Psoas muscle (tissue), 7 donors: ENCODE measurements at regions not wholly inside any gene's neighbourhood (a gene's known extent, or its start where the extent isn't known, plus 50 kb on each side); places are given as distances from the start of the nearest gene placed in this dataset.
A peak's percentile ranks its signal among the peaks of the same experiment; 100 is the strongest.

Experiments
- ATAC-seq, 4 donors: fragments of 200-7000 bp; cut with Tn5 transposase; one replicate each; pipeline ENCODE4 v1.9.1; 2020; ENCODE audit warnings: moderate library complexity in 3 of 4, mild to moderate bottlenecking in 2 of 4
- DNase-seq, 2 donors: peaks; one replicate each; pipeline ENCODE4 v3.0.0-alpha.2; 2020
- H3K27ac ChIP-seq: fragments of 200-600 bp; one replicate; pipeline ENCODE4 v1.8.0; 2022
- H3K27me3 ChIP-seq, 3 donors: fragments of 200-600 bp in 1 of 3; one replicate each; pipeline versions ENCODE4 v1.6.1 to v1.8.0; 2013 to 2022; ENCODE audit warnings: low read length in 2 of 3, mild to moderate bottlenecking in 2 of 3, moderate library complexity in 1 of 3; ENCODE audit not compliant: insufficient read depth in 3 of 3
- H3K36me3 ChIP-seq, 2 donors: fragments of 200-600 bp in 1 of 2; one replicate each; pipeline versions ENCODE4 v1.6.1 to v1.8.0; 2013 to 2022; ENCODE audit warnings: low read depth in 1 of 2, mild to moderate bottlenecking in 1 of 2, moderate library complexity in 1 of 2; ENCODE audit not compliant: insufficient read depth in 1 of 2
- H3K4me1 ChIP-seq: fragments of 200-600 bp; one replicate; pipeline ENCODE4 v1.8.0; 2022
- H3K4me3 ChIP-seq: fragments of 200-600 bp; one replicate; pipeline ENCODE4 v1.8.0; 2022; ENCODE audit warnings: mild to moderate bottlenecking
- H3K9me3 ChIP-seq: fragments of 200-600 bp; one replicate; pipeline ENCODE4 v1.8.0; 2022
- CTCF ChIP-seq: fragments of 200-600 bp; IDR thresholded peaks from one replicate; pipeline ENCODE4 v1.8.0; 2022; ENCODE audit warnings: antibody characterized with exemption
- WGBS, 3 donors: extraction: QIAGEN DNeasy Blood & Tissue Kit; methylation state at CpG; one replicate each; pipeline versions ENCODE4 v1.1.6 to v1.1.7; 2013; 5-methylcytosine and 5-hydroxymethylcytosine counted together
- intact Hi-C, 2 donors: fragments of 100-400 bp; cut with DNase I; formaldehyde crosslinking; loops; one replicate each; pipeline versions ENCODE4 v1.11.0 to v1.14.2; 2022
- donor health status: healthy with polysubstance abuse.
- donor health status: DM: no; HTN: no; CAD: no; lungs with moderate emphysema.
- donor health status: Bipolar disorder and iron deficiency.
- donor health status: healthy.
- donor health status: DM: yes; HTN: yes; CAD: no.
- donor health status: DM: no; HTN: no; CAD: no.
- donor health status: DM: yes; HTN: yes; CAD: no.

- DNase-seq (no peak), ATAC-seq (no peak)
- 74 to 91% (median 79%) methylated on average over 5 of the region's 5 CpGs for WGBS, 3 donors
- no peak overlapping the region for H3K4me3 ChIP-seq
- peaks cover 12% of the 10 kb centered on the region for H3K4me1 ChIP-seq
- H3K36me3 ChIP-seq = no peaks in the 10 kb centered on the region
- intact Hi-C loops = loop anchor here in 1 of 2 donors (10.0 kb wide), 1 partner anchor 314 kb away; no protein-coding TSS in a partner anchor
- H3K27me3 ChIP-seq = peaks cover 0 to 2% (median 0%) of the 10 kb centered on the region in 3 donors
- TF ChIP-seq CTCF = no peak
- no peak overlapping the region for H3K27ac ChIP-seq
- no peaks in the 10 kb centered on the region for H3K9me3 ChIP-seq
Observed at GRCh38 chr1:232310541-232310940, 319.4 kb downstream of the SIPA1L2 start.

- 57 to 65% (median 63%) methylated on average over 3 of the region's 3 CpGs for whole genome bisulfite sequencing, 3 donors
- intact Hi-C loops = loop anchor here in 1 of 2 donors (5.0 kb wide), 1 partner anchor 441 kb away; no protein-coding TSS in a partner anchor
- Histone ChIP-seq H3K4me1 (peaks cover 13% of the 10 kb centered on the region), H3K9me3 (no peaks in the 10 kb centered on the region), H3K27ac (no peak overlapping the region), H3K4me3 (no peak overlapping the region), H3K36me3 (no peaks in the 10 kb centered on the region), H3K27me3 (peaks cover 0 to 2% (median 0%) of the 10 kb centered on the region in 3 donors)
- TF ChIP-seq CTCF = no peak
- no peak for DNase-seq
- no peak for ATAC-seq
Observed at GRCh38 chr1:232308616-232309015, 321.3 kb downstream of the SIPA1L2 start.

- no peak for TF ChIP-seq CTCF
- H3K27me3 ChIP-seq = peaks cover 0 to 2% (median 0%) of the 10 kb centered on the region in 3 donors
- no peak overlapping the region for H3K4me3 ChIP-seq
- ATAC-seq (no peak), DNase-seq (no peak)
- WGBS, 3 donors = 52 to 62% (median 56%) methylated on average over 5 of the region's 5 CpGs
- no peaks in the 10 kb centered on the region for H3K9me3 ChIP-seq
- peaks cover 13% of the 10 kb centered on the region for H3K4me1 ChIP-seq
- intact Hi-C loops = loop anchor here in 1 of 2 donors (5.0 kb wide), 1 partner anchor 440 kb away; no protein-coding TSS in a partner anchor
- no peak overlapping the region for H3K27ac ChIP-seq
- H3K36me3 ChIP-seq = no peaks in the 10 kb centered on the region
Observed at GRCh38 chr1:232307296-232308017, 322.5 kb downstream of the SIPA1L2 start.

GRCh38 chr1:232306269-232306961, 323.5 kb downstream of the SIPA1L2 start:
- peaks cover 13% of the 10 kb centered on the region for H3K4me1 ChIP-seq
- no peaks in the 10 kb centered on the region for H3K9me3 ChIP-seq
- DNase-seq (peak; percentile 47 to 60), ATAC-seq (peak; percentile 64 to 84 (median 74))
- peak overlapping the region; percentile 36 for H3K27ac ChIP-seq
- no peak overlapping the region for H3K4me3 ChIP-seq
- intact Hi-C loops = loop anchor here in 1 of 2 donors (5.0 kb wide), 1 partner anchor 439 kb away; no protein-coding TSS in a partner anchor
- WGBS, 3 donors = 7 to 16% (median 11%) methylated on average over 8 of the region's 8 CpGs
- H3K27me3 ChIP-seq = peaks cover 0 to 2% (median 0%) of the 10 kb centered on the region in 3 donors
- H3K36me3 ChIP-seq = no peaks in the 10 kb centered on the region
- peak; percentile 44 for TF ChIP-seq CTCF
